HPDE6-E6E7 (cell line): ENCODE measurements at regions not wholly inside any gene's neighbourhood (a gene's known extent, or its start where the extent isn't known, plus 50 kb on each side); places are given as distances from the start of the nearest gene placed in this dataset.

Experiments
- DNase-seq: peaks from one replicate; pipeline ENCODE4 v3.0.0; 2011; ENCODE audit warnings: missing footprints; ENCODE audit errors: extremely low spot score

- no peak for DNase-seq
These were observed 60.3 kb upstream of the CALM2 start for GRCh38 chr2:47236503-47237215.

GRCh38 chr2:47235132-47235531, 58.8 kb upstream of the CALM2 start:
- DNase-seq, result no peak

- no peak for DNase-seq
These were observed 58.1 kb upstream of the CALM2 start for GRCh38 chr2:47234456-47234855.

- DNase-seq, result no peak
These were observed 56.6 kb upstream of the CALM2 start for GRCh38 chr2:47232738-47233415.

GRCh38 chr2:47230418-47230817, 54.1 kb upstream of the CALM2 start:
- DNase-seq, result no peak

- no peak for DNase-seq
These were observed 51.4 kb upstream of the CALM2 start for GRCh38 chr2:47227532-47228279.

GRCh38 chr2:47226923-47227220, 50.6 kb upstream of the CALM2 start:
- DNase-seq, result no peak

- no peak for DNase-seq
These were observed 50.0 kb upstream of the CALM2 start for GRCh38 chr2:47226132-47226922.
